ENCODE measurements at regions not wholly inside any gene's neighbourhood (a gene's known extent, or its start where the extent isn't known, plus 50 kb on each side); places are given as distances from the start of the nearest gene placed in this dataset.

DNA sequence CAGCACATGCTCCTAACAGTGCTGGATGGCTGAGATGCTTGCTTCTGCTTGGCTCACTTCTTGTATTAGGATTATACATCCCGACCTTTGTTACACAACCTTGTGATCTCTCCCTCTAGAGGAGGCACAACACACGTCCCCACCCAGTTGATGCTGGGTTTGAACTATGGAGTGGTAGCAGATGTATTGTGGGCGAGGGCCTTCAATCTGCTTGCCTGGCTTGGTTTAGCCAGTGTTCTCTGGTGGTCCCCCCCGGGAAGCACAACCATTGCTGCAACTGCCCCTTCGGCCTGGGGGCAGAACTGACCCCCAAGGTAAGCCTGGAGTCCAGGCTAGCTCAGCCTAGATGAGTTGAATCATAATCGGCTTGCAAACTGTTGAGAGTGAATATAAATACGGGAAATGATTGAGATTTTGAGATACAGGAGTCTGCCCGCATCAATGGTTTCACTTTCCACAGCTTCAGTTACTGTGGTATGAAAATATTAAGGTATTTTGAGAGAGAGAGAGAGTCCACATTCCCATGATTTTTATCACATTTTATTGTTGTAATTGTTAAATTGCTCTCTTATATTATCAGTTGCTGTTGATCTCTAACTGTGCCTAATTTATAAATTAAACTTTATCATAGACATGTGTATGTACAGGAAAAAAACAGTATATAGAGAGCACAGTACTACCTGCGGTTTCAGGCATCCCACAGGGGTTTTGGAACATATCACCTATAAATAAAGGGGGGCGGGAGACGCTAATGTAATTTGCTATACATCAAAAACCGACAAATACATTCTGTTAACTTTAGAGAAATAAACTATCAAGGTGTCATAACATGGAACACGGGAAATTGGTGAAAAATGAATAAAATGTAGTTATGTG lies 482.0 kb upstream of the B3GAT1 start:
- no peak overlapping the region for H3K27ac Mint-ChIP-seq
- POLR2A ChIA-PET: no interaction called here
- CTCF ChIA-PET: interaction anchor here (1.3 kb wide), 1 partner anchor 25 kb away, joined by 5 read pairs; no protein-coding TSS in a partner anchor
- TF ChIP-seq, protein P1, sequence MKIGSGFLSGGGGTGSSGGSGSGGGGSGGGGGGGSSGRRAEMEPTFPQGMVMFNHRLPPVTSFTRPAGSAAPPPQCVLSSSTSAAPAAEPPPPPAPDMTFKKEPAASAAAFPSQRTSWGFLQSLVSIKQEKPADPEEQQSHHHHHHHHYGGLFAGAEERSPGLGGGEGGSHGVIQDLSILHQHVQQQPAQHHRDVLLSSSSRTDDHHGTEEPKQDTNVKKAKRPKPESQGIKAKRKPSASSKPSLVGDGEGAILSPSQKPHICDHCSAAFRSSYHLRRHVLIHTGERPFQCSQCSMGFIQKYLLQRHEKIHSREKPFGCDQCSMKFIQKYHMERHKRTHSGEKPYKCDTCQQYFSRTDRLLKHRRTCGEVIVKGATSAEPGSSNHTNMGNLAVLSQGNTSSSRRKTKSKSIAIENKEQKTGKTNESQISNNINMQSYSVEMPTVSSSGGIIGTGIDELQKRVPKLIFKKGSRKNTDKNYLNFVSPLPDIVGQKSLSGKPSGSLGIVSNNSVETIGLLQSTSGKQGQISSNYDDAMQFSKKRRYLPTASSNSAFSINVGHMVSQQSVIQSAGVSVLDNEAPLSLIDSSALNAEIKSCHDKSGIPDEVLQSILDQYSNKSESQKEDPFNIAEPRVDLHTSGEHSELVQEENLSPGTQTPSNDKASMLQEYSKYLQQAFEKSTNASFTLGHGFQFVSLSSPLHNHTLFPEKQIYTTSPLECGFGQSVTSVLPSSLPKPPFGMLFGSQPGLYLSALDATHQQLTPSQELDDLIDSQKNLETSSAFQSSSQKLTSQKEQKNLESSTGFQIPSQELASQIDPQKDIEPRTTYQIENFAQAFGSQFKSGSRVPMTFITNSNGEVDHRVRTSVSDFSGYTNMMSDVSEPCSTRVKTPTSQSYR (CRISPR knock-in tag; IDR thresholded peaks at IDR 0.05): no peak
- TF ChIP-seq IRF2 (CRISPR knock-in tag; IDR thresholded peaks at IDR 0.05; ENCODE audit: borderline replicate concordance, low read depth) (no peak), MXD4 (CRISPR knock-in tag; IDR thresholded peaks at IDR 0.05; ENCODE audit: borderline replicate concordance) (no peak), JAZF1 (CRISPR knock-in tag; IDR thresholded peaks at IDR 0.05) (no peak)
- TF ChIP-seq, protein P2, sequence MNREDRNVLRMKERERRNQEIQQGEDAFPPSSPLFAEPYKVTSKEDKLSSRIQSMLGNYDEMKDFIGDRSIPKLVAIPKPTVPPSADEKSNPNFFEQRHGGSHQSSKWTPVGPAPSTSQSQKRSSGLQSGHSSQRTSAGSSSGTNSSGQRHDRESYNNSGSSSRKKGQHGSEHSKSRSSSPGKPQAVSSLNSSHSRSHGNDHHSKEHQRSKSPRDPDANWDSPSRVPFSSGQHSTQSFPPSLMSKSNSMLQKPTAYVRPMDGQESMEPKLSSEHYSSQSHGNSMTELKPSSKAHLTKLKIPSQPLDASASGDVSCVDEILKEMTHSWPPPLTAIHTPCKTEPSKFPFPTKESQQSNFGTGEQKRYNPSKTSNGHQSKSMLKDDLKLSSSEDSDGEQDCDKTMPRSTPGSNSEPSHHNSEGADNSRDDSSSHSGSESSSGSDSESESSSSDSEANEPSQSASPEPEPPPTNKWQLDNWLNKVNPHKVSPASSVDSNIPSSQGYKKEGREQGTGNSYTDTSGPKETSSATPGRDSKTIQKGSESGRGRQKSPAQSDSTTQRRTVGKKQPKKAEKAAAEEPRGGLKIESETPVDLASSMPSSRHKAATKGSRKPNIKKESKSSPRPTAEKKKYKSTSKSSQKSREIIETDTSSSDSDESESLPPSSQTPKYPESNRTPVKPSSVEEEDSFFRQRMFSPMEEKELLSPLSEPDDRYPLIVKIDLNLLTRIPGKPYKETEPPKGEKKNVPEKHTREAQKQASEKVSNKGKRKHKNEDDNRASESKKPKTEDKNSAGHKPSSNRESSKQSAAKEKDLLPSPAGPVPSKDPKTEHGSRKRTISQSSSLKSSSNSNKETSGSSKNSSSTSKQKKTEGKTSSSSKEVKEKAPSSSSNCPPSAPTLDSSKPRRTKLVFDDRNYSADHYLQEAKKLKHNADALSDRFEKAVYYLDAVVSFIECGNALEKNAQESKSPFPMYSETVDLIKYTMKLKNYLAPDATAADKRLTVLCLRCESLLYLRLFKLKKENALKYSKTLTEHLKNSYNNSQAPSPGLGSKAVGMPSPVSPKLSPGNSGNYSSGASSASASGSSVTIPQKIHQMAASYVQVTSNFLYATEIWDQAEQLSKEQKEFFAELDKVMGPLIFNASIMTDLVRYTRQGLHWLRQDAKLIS (CRISPR knock-in tag; IDR thresholded peaks at IDR 0.05; ENCODE audit: borderline replicate concordance): no peak
- TF ChIP-seq, protein P3, sequence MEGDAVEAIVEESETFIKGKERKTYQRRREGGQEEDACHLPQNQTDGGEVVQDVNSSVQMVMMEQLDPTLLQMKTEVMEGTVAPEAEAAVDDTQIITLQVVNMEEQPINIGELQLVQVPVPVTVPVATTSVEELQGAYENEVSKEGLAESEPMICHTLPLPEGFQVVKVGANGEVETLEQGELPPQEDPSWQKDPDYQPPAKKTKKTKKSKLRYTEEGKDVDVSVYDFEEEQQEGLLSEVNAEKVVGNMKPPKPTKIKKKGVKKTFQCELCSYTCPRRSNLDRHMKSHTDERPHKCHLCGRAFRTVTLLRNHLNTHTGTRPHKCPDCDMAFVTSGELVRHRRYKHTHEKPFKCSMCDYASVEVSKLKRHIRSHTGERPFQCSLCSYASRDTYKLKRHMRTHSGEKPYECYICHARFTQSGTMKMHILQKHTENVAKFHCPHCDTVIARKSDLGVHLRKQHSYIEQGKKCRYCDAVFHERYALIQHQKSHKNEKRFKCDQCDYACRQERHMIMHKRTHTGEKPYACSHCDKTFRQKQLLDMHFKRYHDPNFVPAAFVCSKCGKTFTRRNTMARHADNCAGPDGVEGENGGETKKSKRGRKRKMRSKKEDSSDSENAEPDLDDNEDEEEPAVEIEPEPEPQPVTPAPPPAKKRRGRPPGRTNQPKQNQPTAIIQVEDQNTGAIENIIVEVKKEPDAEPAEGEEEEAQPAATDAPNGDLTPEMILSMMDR (IDR thresholded peaks at IDR 0.05): no peak
- TF ChIP-seq, protein P4, sequence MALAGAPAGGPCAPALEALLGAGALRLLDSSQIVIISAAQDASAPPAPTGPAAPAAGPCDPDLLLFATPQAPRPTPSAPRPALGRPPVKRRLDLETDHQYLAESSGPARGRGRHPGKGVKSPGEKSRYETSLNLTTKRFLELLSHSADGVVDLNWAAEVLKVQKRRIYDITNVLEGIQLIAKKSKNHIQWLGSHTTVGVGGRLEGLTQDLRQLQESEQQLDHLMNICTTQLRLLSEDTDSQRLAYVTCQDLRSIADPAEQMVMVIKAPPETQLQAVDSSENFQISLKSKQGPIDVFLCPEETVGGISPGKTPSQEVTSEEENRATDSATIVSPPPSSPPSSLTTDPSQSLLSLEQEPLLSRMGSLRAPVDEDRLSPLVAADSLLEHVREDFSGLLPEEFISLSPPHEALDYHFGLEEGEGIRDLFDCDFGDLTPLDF (CRISPR knock-in tag; IDR thresholded peaks at IDR 0.05): no peak
- TF ChIP-seq, protein P5, sequence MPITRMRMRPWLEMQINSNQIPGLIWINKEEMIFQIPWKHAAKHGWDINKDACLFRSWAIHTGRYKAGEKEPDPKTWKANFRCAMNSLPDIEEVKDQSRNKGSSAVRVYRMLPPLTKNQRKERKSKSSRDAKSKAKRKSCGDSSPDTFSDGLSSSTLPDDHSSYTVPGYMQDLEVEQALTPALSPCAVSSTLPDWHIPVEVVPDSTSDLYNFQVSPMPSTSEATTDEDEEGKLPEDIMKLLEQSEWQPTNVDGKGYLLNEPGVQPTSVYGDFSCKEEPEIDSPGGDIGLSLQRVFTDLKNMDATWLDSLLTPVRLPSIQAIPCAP (CRISPR knock-in tag; IDR thresholded peaks at IDR 0.05): no peak
- DNase-seq (ENCODE audit: low spot score) (no peak), ATAC-seq (no peak)
- H3K9me3 Mint-ChIP-seq: peaks cover 34% of the 10 kb centered on the region
- H3K4me1 Mint-ChIP-seq: no peaks in the 10 kb centered on the region
- H3K27me3 Mint-ChIP-seq (ENCODE audit: low read depth): peaks cover 10% of the 10 kb centered on the region
- H3K36me3 Mint-ChIP-seq: peaks cover 21% of the 10 kb centered on the region
- H3K4me3 Mint-ChIP-seq: no peak overlapping the region

DNA sequence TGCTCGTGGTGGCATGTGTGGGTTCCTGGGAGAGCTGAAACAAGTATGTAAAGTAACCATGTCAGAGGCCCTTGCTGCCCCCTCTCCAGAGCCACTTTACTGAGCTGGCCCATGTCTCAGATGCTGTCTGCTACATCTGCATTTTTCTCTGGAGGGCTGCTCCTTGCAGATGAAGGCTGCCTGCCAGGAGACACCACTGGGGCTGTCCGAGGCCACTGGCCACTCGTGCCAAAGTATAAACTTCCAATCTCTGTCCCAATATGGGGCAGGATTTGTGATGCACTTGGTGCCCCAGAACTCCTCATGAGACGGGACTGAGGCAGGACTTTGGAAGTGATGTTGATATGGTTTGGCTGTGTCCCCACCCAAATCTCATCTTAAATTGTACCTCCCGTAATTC lies 478.4 kb upstream of the B3GAT1 start:
- no peak overlapping the region for H3K27ac Mint-ChIP-seq
- ChIA-PET CTCF (no interaction called here), POLR2A (no interaction called here)
- peaks cover 17% of the 10 kb centered on the region for H3K27me3 Mint-ChIP-seq (ENCODE audit: low read depth)
- H3K9me3 Mint-ChIP-seq: peaks cover 45% of the 10 kb centered on the region
- DNase-seq (ENCODE audit: low spot score): no peak
- no peak for ATAC-seq
- no peak overlapping the region for H3K4me3 Mint-ChIP-seq
- no peaks in the 10 kb centered on the region for H3K4me1 Mint-ChIP-seq
- H3K36me3 Mint-ChIP-seq: peaks cover 31% of the 10 kb centered on the region
- TF ChIP-seq, protein P6, sequence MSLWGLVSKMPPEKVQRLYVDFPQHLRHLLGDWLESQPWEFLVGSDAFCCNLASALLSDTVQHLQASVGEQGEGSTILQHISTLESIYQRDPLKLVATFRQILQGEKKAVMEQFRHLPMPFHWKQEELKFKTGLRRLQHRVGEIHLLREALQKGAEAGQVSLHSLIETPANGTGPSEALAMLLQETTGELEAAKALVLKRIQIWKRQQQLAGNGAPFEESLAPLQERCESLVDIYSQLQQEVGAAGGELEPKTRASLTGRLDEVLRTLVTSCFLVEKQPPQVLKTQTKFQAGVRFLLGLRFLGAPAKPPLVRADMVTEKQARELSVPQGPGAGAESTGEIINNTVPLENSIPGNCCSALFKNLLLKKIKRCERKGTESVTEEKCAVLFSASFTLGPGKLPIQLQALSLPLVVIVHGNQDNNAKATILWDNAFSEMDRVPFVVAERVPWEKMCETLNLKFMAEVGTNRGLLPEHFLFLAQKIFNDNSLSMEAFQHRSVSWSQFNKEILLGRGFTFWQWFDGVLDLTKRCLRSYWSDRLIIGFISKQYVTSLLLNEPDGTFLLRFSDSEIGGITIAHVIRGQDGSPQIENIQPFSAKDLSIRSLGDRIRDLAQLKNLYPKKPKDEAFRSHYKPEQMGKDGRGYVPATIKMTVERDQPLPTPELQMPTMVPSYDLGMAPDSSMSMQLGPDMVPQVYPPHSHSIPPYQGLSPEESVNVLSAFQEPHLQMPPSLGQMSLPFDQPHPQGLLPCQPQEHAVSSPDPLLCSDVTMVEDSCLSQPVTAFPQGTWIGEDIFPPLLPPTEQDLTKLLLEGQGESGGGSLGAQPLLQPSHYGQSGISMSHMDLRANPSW (CRISPR knock-in tag; conservative IDR thresholded peaks at IDR 0.05; ENCODE audit: low read depth): no peak
- no peak for TF ChIP-seq ZNF396 (CRISPR knock-in tag; IDR thresholded peaks at IDR 0.05; ENCODE audit: borderline replicate concordance)
- no peak for TF ChIP-seq GRHL2 (CRISPR knock-in tag; IDR thresholded peaks at IDR 0.05; ENCODE audit: insufficient replicate concordance, severe bottlenecking)
- TF ChIP-seq ZNF416 (CRISPR knock-in tag; IDR thresholded peaks at IDR 0.05): no peak
- no peak for TF ChIP-seq PRRX2 (CRISPR knock-in tag; IDR thresholded peaks at IDR 0.05)
- TF ChIP-seq, protein P7, sequence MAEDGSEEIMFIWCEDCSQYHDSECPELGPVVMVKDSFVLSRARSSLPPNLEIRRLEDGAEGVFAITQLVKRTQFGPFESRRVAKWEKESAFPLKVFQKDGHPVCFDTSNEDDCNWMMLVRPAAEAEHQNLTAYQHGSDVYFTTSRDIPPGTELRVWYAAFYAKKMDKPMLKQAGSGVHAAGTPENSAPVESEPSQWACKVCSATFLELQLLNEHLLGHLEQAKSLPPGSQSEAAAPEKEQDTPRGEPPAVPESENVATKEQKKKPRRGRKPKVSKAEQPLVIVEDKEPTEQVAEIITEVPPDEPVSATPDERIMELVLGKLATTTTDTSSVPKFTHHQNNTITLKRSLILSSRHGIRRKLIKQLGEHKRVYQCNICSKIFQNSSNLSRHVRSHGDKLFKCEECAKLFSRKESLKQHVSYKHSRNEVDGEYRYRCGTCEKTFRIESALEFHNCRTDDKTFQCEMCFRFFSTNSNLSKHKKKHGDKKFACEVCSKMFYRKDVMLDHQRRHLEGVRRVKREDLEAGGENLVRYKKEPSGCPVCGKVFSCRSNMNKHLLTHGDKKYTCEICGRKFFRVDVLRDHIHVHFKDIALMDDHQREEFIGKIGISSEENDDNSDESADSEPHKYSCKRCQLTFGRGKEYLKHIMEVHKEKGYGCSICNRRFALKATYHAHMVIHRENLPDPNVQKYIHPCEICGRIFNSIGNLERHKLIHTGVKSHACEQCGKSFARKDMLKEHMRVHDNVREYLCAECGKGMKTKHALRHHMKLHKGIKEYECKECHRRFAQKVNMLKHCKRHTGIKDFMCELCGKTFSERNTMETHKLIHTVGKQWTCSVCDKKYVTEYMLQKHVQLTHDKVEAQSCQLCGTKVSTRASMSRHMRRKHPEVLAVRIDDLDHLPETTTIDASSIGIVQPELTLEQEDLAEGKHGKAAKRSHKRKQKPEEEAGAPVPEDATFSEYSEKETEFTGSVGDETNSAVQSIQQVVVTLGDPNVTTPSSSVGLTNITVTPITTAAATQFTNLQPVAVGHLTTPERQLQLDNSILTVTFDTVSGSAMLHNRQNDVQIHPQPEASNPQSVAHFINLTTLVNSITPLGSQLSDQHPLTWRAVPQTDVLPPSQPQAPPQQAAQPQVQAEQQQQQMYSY (CRISPR knock-in tag; IDR thresholded peaks at IDR 0.05): no peak
- TF ChIP-seq ATF1 (CRISPR knock-in tag; IDR thresholded peaks at IDR 0.05): no peak
- no peak for TF ChIP-seq KAT7 (CRISPR knock-in tag; IDR thresholded peaks at IDR 0.05; ENCODE audit: borderline replicate concordance)

Data from WTC11 (cell line).